Loucy (cell line): ENCODE measurements at regions not wholly inside any gene's neighbourhood (a gene's known extent, or its start where the extent isn't known, plus 50 kb on each side); places are given as distances from the start of the nearest gene placed in this dataset.

Experiments used
- H2AFZ ChIP-seq: fragments of 200-600 bp; sonication (generic); 2 replicates; pipeline ENCODE4 v1.6.0; 2016; ENCODE audit warnings: antibody characterized with exemption, mild to moderate bottlenecking, low read length, moderate library complexity
- H3F3A ChIP-seq: fragments of 200-600 bp; 2 replicates; pipeline ENCODE4 v1.6.0; 2016; ENCODE audit warnings: antibody characterized with exemption, low read depth, mild to moderate bottlenecking
- H3K27me3 ChIP-seq: fragments of 200-600 bp; sonication (generic); 2 replicates; pipeline ENCODE4 v1.6.1; 2014; ENCODE audit warnings: low read length, mild to moderate bottlenecking; ENCODE audit not compliant: insufficient read depth, poor library complexity, severe bottlenecking
- H3K36me3 ChIP-seq: fragments of 200-600 bp; sonication (generic); 2 replicates; pipeline ENCODE4 v1.6.1; 2016; ENCODE audit warnings: low read length; ENCODE audit not compliant: insufficient read depth
- H3K4me1 ChIP-seq: fragments of 200-600 bp; sonication (generic); 2 replicates; pipeline ENCODE4 v1.5.1; 2014; ENCODE audit warnings: low read length, mild to moderate bottlenecking; ENCODE audit not compliant: insufficient read depth, poor library complexity, severe bottlenecking
- H3K4me2 ChIP-seq: fragments of 200-600 bp; sonication (generic); 2 replicates; pipeline ENCODE4 v1.6.0; 2014; ENCODE audit warnings: antibody characterized with exemption, low read length, low read depth, mild to moderate bottlenecking; ENCODE audit not compliant: poor library complexity, severe bottlenecking
- H3K4me3 ChIP-seq: fragments of 200-600 bp; sonication (generic); 2 replicates; pipeline ENCODE4 v1.5.1; 2014; ENCODE audit warnings: low read length, mild to moderate bottlenecking, mixed read lengths; ENCODE audit not compliant: poor library complexity, severe bottlenecking
- H3K79me2 ChIP-seq: fragments of 200-600 bp; sonication (generic); 2 replicates; pipeline ENCODE4 v1.6.1; 2014; ENCODE audit warnings: low read length; ENCODE audit not compliant: insufficient read depth
- H3K9ac ChIP-seq: fragments of 200-600 bp; sonication (generic); 2 replicates; pipeline ENCODE4 v1.6.0; 2014; ENCODE audit warnings: mild to moderate bottlenecking, low read depth, low read length, moderate library complexity; ENCODE audit not compliant: poor library complexity, severe bottlenecking
- H3K9me2 ChIP-seq: fragments of 200-600 bp; sonication (generic); replicated peaks from 2 replicates; pipeline ENCODE4 v1.6.1; 2016; ENCODE audit warnings: low read depth, low read length, mixed read lengths
- H3K9me3 ChIP-seq: fragments of 200-600 bp; sonication (generic); 2 replicates; pipeline ENCODE4 v1.6.1; 2014; ENCODE audit warnings: mild to moderate bottlenecking, antibody characterized with exemption, low read length, low read depth; ENCODE audit not compliant: insufficient read depth
- H4K20me1 ChIP-seq: fragments of 200-600 bp; sonication (generic); 2 replicates; pipeline ENCODE4 v1.6.0; 2014; ENCODE audit warnings: antibody characterized with exemption, low read length, mild to moderate bottlenecking; ENCODE audit not compliant: insufficient read depth, poor library complexity, severe bottlenecking
- CTCF ChIP-seq: fragments of 200-600 bp; sonication (generic); conservative IDR thresholded peaks from 2 replicates; pipeline ENCODE4 v1.5.1; 2014; ENCODE audit warnings: mild to moderate bottlenecking, antibody characterized with exemption, low read length
- EZH2phosphoT487 ChIP-seq: fragments of 200-600 bp; IDR thresholded peaks from 2 replicates; pipeline ENCODE4 v1.6.1; 2018; ENCODE audit warnings: antibody characterized with exemption, mild to moderate bottlenecking, moderate library complexity, borderline replicate concordance

GRCh38 chr4:86481440-86481839 is 112.7 kb upstream of the PTPN13 start:
- Histone ChIP-seq H3K9me3 (no peaks in the 10 kb centered on the region), H3K9ac (no peak overlapping the region), H3K36me3 (no peaks in the 10 kb centered on the region), H4K20me1 (no peaks in the 10 kb centered on the region), H3K4me3 (no peak overlapping the region), H3K27me3 (no peaks in the 10 kb centered on the region), H3K4me1 (no peaks in the 10 kb centered on the region), H3K4me2 (no peak overlapping the region), H3K79me2 (no peaks in the 10 kb centered on the region), H3F3A (no peaks in the 10 kb centered on the region), H3K9me2 (no peaks in the 10 kb centered on the region), H2AFZ (no peak overlapping the region)
- no peak for TF ChIP-seq CTCF
- no peak for TF ChIP-seq EZH2phosphoT487

GRCh38 chr4:86482306-86483172 is 111.6 kb upstream of the PTPN13 start:
- no peaks in the 10 kb centered on the region for H3K9me2 ChIP-seq
- no peaks in the 10 kb centered on the region for H3K79me2 ChIP-seq
- H3K36me3 ChIP-seq, result no peaks in the 10 kb centered on the region
- no peak overlapping the region for H3K9ac ChIP-seq
- H3F3A ChIP-seq, result no peaks in the 10 kb centered on the region
- no peak overlapping the region for H3K4me2 ChIP-seq
- no peak overlapping the region for H3K4me3 ChIP-seq
- H4K20me1 ChIP-seq, result no peaks in the 10 kb centered on the region
- no peak overlapping the region for H2AFZ ChIP-seq
- H3K9me3 ChIP-seq, result no peaks in the 10 kb centered on the region
- no peaks in the 10 kb centered on the region for H3K4me1 ChIP-seq
- TF ChIP-seq EZH2phosphoT487 (no peak), CTCF (0 out of 2 replicates have a peak, but pooled peaks have one; percentile 9)
- no peaks in the 10 kb centered on the region for H3K27me3 ChIP-seq

GRCh38 chr4:86483173-86483490 is 111.0 kb upstream of the PTPN13 start:
- H3K4me1 ChIP-seq, result no peaks in the 10 kb centered on the region
- no peaks in the 10 kb centered on the region for H3K9me2 ChIP-seq
- no peak overlapping the region for H2AFZ ChIP-seq
- H4K20me1 ChIP-seq, result no peaks in the 10 kb centered on the region
- no peaks in the 10 kb centered on the region for H3F3A ChIP-seq
- no peak overlapping the region for H3K9ac ChIP-seq
- no peaks in the 10 kb centered on the region for H3K79me2 ChIP-seq
- H3K4me2 ChIP-seq, result no peak overlapping the region
- H3K4me3 ChIP-seq, result no peak overlapping the region
- H3K36me3 ChIP-seq, result no peaks in the 10 kb centered on the region
- H3K27me3 ChIP-seq, result no peaks in the 10 kb centered on the region
- no peak for TF ChIP-seq CTCF
- TF ChIP-seq EZH2phosphoT487, result no peak
- no peaks in the 10 kb centered on the region for H3K9me3 ChIP-seq
